ENCODE measurements at regions not wholly inside any gene's neighbourhood (a gene's known extent, or its start where the extent isn't known, plus 50 kb on each side); places are given as distances from the start of the nearest gene placed in this dataset.

DNA sequence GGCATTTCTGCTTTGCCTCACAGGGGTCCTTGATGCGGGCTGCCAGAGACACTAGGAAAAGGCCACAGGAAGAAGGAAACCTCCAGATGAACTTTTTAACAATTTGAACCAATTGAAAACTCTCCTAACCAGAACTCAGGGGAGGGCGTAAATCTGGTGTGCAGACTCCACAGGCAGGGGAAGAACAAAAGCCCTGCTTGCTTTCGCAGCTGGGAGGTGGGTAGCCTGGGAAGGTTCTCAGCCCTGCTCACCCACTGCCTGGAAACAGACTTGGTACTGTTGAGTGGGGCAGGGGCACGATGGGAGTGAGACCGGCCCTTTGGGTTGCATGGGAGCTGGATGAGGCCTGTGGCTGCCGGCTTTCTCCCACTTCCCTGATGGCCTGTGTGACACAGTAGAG is 237.8 kb upstream of the TLE4 start:
- no peak overlapping the region for H3K9ac ChIP-seq (ENCODE audit: low read length in 2 of 2)
- H3K27me3 ChIP-seq (ENCODE audit: control insufficient read depth in 1 of 2, insufficient read depth in 2 of 2, low read length in 2 of 2), result no peaks in the 10 kb centered on the region
- no peak overlapping the region for H3K27ac ChIP-seq (ENCODE audit: low read length)

DNA sequence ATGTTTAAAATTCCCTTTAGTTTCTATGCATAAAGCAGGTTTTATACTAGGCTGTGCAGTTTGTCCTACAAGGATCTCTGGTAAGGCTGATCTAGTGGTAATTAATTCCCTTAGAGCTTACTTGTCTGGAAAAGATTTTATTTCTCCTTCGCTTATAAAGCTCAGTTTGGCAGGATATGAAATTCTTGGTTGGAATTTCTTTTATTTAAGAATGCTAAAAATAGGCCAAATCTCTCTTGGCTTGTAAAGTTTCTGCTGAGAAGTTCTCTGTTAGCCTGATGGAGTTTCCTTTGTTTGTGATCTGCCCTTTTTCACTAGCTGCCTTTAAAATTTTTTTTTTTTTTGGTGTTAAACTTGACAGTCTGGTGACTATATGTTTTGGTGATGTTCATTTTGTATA is 237.1 kb upstream of the TLE4 start:
- no peak overlapping the region for H3K9ac ChIP-seq (ENCODE audit: low read length in 2 of 2)
- no peaks in the 10 kb centered on the region for H3K4me1 ChIP-seq (ENCODE audit: control insufficient read depth, insufficient read depth, low read length)
- no peaks in the 10 kb centered on the region for H3K36me3 ChIP-seq (ENCODE audit: control insufficient read depth in 2 of 2, insufficient read depth in 2 of 2, low read length in 2 of 2)
- peaks cover 0 to 7% of the 10 kb centered on the region in 2 donors for H3K9me3 ChIP-seq (ENCODE audit: control insufficient read depth in 2 of 2, low read length in 2 of 2)
- H3K4me3 ChIP-seq (ENCODE audit: low read length in 2 of 2), result no peak overlapping the region
- no peak overlapping the region for H3K27ac ChIP-seq (ENCODE audit: low read length)
- no peaks in the 10 kb centered on the region for H3K27me3 ChIP-seq (ENCODE audit: control insufficient read depth in 1 of 2, insufficient read depth in 2 of 2, low read length in 2 of 2)

More for the DNA sequence above, 237.8 kb upstream of the TLE4 start:
- Histone ChIP-seq H3K36me3 (ENCODE audit: control insufficient read depth in 2 of 2, insufficient read depth in 2 of 2, low read length in 2 of 2) (no peaks in the 10 kb centered on the region), H3K9me3 (ENCODE audit: control insufficient read depth in 2 of 2, low read length in 2 of 2) (peaks cover 0 to 7% of the 10 kb centered on the region in 2 donors), H3K4me1 (ENCODE audit: control insufficient read depth, insufficient read depth, low read length) (no peaks in the 10 kb centered on the region), H3K4me3 (ENCODE audit: low read length in 2 of 2) (no peak overlapping the region)

DNA sequence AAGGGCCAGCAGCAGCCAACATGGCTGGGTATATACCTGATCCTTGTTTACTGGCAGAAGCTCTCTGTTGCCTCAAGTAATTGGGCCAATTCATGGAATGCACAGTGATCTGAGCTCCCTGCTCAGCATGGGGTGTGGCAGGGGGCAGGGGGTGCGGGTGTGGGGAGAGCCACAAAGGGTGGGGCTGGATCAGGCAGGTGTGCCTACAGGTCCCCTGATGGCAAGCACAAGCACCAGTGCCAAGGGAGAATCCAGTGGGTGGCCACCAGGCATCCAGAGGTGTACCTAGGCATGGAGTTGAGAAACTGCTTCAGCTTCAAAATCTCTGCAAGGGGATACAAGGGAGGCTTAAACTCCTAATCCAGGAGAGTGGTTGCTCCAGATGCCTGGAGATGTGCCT is 235.8 kb upstream of the TLE4 start:
- Histone ChIP-seq H3K27me3 (ENCODE audit: control insufficient read depth in 1 of 2, insufficient read depth in 2 of 2, low read length in 2 of 2) (no peaks in the 10 kb centered on the region), H3K9ac (ENCODE audit: low read length in 2 of 2) (no peak overlapping the region), H3K36me3 (ENCODE audit: control insufficient read depth in 2 of 2, insufficient read depth in 2 of 2, low read length in 2 of 2) (no peaks in the 10 kb centered on the region), H3K9me3 (ENCODE audit: control insufficient read depth in 2 of 2, low read length in 2 of 2) (peaks cover 0 to 7% of the 10 kb centered on the region in 2 donors), H3K27ac (ENCODE audit: low read length) (no peak overlapping the region), H3K4me3 (ENCODE audit: low read length in 2 of 2) (no peak overlapping the region), H3K4me1 (ENCODE audit: control insufficient read depth, insufficient read depth, low read length) (no peaks in the 10 kb centered on the region)

DNA sequence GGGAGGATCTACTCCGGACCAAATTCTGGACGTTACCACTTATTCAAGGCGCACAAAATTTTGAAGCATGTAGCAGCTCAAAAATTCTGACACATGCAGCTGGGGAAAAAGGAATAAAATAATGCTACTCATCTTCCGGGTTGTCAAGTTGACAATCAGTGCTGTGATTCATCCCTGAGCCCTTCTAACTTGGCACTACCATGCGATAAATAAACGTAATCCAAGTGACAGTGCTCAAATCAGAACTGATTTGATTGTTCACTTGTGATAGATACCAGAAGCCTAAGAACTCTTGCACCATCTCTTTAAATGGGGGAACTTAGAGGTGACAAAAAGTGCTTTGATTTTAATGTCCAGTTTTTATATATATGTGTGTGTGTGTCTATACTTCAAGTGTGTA is 230.2 kb upstream of the TLE4 start:
- Histone ChIP-seq H3K9ac (ENCODE audit: low read length in 2 of 2) (no peak overlapping the region), H3K27me3 (ENCODE audit: control insufficient read depth in 1 of 2, insufficient read depth in 2 of 2, low read length in 2 of 2) (no peaks in the 10 kb centered on the region), H3K27ac (ENCODE audit: low read length) (no peak overlapping the region), H3K9me3 (ENCODE audit: control insufficient read depth in 2 of 2, low read length in 2 of 2) (peaks cover 0 to 2% of the 10 kb centered on the region in 2 donors), H3K4me3 (ENCODE audit: low read length in 2 of 2) (no peak overlapping the region), H3K4me1 (ENCODE audit: control insufficient read depth, insufficient read depth, low read length) (no peaks in the 10 kb centered on the region), H3K36me3 (ENCODE audit: control insufficient read depth in 2 of 2, insufficient read depth in 2 of 2, low read length in 2 of 2) (no peaks in the 10 kb centered on the region)

DNA sequence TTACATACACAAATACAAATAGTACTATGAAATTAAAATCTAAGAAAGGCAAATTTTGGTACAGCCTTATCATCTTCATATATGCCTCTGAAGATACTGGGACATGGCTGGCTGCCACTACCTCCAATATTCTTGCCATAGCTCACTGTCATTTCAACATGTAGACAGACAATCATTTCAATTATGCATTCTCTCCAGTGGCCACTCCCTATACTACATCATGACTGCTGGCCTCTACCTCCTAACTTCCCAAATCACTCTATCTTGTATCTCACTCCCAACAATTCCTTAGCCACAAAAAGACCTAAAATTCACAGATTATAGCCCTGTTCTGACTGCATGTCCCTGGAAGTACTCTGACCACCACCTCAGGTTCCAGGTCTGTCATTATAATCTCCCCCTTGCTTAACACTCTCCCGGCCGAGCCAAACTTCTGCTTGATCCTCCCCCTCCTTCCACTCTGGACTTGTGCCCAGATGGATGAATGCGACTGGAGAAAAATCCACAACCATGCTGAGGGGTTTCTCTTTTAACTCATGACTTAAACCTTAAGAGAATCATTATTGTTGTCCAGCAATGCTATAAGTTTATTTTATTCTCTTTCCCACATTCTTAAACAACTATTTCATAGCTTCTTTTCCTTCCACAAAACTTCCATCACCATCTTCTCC is 225.3 kb upstream of the TLE4 start:
- H3K9me3 ChIP-seq (ENCODE audit: control insufficient read depth in 2 of 2, low read length in 2 of 2), result no peaks in the 10 kb centered on the region
- no peak overlapping the region for H3K27ac ChIP-seq (ENCODE audit: low read length)
- no peak overlapping the region for H3K9ac ChIP-seq (ENCODE audit: low read length in 2 of 2)
- H3K4me1 ChIP-seq (ENCODE audit: control insufficient read depth, insufficient read depth, low read length), result no peaks in the 10 kb centered on the region
- no peaks in the 10 kb centered on the region for H3K36me3 ChIP-seq (ENCODE audit: control insufficient read depth in 2 of 2, insufficient read depth in 2 of 2, low read length in 2 of 2)
- H3K4me3 ChIP-seq (ENCODE audit: low read length in 2 of 2), result no peak overlapping the region
- no peaks in the 10 kb centered on the region for H3K27me3 ChIP-seq (ENCODE audit: control insufficient read depth in 1 of 2, insufficient read depth in 2 of 2, low read length in 2 of 2)

DNA sequence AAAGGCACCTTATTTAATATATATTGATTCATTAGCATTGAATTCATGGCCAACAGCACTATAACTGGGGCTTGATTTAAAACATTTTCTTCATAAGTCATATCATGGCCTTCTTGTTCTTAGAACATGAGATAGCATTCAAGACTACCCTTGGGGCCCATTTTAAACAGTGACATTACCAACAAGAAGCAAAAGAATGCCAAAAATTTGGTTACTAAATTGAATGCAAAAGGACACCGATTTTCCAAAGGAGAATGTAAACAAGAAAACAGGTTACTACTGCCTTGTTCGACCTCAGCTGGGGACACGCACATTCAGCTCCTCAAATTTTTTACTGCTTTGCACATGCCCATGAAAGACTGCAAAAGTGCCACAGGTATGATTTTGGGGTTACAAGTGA is 219.4 kb upstream of the TLE4 start:
- no peak overlapping the region for H3K27ac ChIP-seq (ENCODE audit: low read length)
- no peak overlapping the region for H3K9ac ChIP-seq (ENCODE audit: low read length in 2 of 2)
- no peaks in the 10 kb centered on the region for H3K36me3 ChIP-seq (ENCODE audit: control insufficient read depth in 2 of 2, insufficient read depth in 2 of 2, low read length in 2 of 2)
- no peaks in the 10 kb centered on the region for H3K9me3 ChIP-seq (ENCODE audit: control insufficient read depth in 2 of 2, low read length in 2 of 2)
- H3K4me3 ChIP-seq (ENCODE audit: low read length in 2 of 2), result no peak overlapping the region
- H3K27me3 ChIP-seq (ENCODE audit: control insufficient read depth in 1 of 2, insufficient read depth in 2 of 2, low read length in 2 of 2), result no peaks in the 10 kb centered on the region
- no peaks in the 10 kb centered on the region for H3K4me1 ChIP-seq (ENCODE audit: control insufficient read depth, insufficient read depth, low read length)

DNA sequence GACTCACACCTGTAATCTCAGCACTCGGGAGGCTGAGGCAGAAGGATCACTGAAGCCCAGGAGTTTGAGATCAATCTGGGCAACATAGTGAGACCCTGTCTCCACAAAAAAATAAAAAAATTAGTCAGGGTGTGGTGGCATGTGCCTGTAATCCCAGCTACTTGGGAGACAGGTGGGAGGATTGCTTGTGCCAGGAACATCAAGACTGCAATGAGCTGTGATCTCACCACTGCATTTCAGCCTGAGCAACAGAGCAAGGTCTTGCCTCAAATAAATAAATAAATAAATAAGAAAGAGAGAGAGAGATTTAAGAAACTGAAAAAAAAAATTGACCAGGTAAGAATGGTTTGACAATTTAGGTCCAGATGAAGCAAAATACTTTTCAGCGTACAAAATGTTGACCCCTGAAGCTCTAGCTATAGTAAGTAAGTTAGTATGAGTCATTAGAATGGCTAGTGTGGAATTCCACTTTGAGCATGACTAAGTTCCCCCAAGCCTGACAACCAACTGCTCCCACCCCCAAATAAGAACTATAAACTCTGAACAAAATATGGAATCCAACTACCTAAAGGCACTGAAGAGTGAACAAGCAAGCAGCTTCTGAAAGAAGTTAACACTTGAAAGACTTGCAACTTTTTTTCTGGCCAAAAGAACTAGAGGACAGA is 217.8 kb upstream of the TLE4 start:
- no peaks in the 10 kb centered on the region for H3K36me3 ChIP-seq (ENCODE audit: control insufficient read depth in 2 of 2, insufficient read depth in 2 of 2, low read length in 2 of 2)
- H3K9me3 ChIP-seq (ENCODE audit: control insufficient read depth in 2 of 2, low read length in 2 of 2), result no peaks in the 10 kb centered on the region
- H3K4me1 ChIP-seq (ENCODE audit: control insufficient read depth, insufficient read depth, low read length), result no peaks in the 10 kb centered on the region
- H3K4me3 ChIP-seq (ENCODE audit: low read length in 2 of 2), result no peak overlapping the region
- no peaks in the 10 kb centered on the region for H3K27me3 ChIP-seq (ENCODE audit: control insufficient read depth in 1 of 2, insufficient read depth in 2 of 2, low read length in 2 of 2)
- no peak overlapping the region for H3K9ac ChIP-seq (ENCODE audit: low read length in 2 of 2)
- H3K27ac ChIP-seq (ENCODE audit: low read length), result no peak overlapping the region

DNA sequence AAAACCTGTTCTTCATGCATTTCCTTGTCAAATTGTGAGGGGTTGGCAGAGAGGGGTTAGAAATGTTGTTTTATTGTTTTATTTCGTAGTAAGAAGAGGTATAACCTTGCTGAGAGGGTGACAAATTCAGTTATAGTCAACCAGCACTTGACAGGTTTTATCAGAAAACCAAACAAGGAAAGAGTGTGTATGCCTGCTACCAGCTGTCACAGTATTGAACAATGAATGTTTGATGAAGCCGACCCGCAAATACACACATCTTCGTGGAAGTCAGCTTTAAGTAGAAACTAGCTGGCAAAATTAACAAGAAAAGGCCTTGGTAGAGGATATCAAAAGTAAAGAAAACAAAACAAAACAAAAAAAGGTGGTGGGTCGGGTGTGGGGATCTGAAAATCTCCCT is 214.6 kb upstream of the TLE4 start:
- Histone ChIP-seq H3K9ac (ENCODE audit: low read length in 2 of 2) (no peak overlapping the region), H3K27ac (ENCODE audit: low read length) (no peak overlapping the region), H3K9me3 (ENCODE audit: control insufficient read depth in 2 of 2, low read length in 2 of 2) (no peaks in the 10 kb centered on the region), H3K36me3 (ENCODE audit: control insufficient read depth in 2 of 2, insufficient read depth in 2 of 2, low read length in 2 of 2) (no peaks in the 10 kb centered on the region), H3K4me3 (ENCODE audit: low read length in 2 of 2) (no peak overlapping the region), H3K4me1 (ENCODE audit: control insufficient read depth, insufficient read depth, low read length) (no peaks in the 10 kb centered on the region), H3K27me3 (ENCODE audit: control insufficient read depth in 1 of 2, insufficient read depth in 2 of 2, low read length in 2 of 2) (no peaks in the 10 kb centered on the region)

DNA sequence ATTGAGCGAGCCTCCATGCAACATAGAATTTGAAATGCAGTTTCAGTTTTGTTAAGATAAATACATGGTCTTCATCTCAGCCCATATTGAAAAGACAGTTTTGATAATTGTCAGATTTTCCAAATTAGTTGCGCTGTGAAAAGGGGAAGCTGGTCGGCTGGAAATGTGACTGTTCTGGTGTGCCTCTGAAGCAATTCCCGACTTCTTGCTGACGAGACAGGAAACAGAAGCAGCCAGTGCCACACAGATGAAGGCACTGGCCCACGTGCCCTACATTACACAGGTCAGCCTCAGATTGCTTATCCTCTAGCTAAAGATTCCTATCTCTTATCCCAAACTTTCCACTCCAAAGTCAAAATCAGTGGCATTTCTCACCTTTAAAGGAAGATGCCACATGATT is 214.1 kb upstream of the TLE4 start:
- H3K9ac ChIP-seq (ENCODE audit: low read length in 2 of 2), result no peak overlapping the region
- no peaks in the 10 kb centered on the region for H3K27me3 ChIP-seq (ENCODE audit: control insufficient read depth in 1 of 2, insufficient read depth in 2 of 2, low read length in 2 of 2)

DNA sequence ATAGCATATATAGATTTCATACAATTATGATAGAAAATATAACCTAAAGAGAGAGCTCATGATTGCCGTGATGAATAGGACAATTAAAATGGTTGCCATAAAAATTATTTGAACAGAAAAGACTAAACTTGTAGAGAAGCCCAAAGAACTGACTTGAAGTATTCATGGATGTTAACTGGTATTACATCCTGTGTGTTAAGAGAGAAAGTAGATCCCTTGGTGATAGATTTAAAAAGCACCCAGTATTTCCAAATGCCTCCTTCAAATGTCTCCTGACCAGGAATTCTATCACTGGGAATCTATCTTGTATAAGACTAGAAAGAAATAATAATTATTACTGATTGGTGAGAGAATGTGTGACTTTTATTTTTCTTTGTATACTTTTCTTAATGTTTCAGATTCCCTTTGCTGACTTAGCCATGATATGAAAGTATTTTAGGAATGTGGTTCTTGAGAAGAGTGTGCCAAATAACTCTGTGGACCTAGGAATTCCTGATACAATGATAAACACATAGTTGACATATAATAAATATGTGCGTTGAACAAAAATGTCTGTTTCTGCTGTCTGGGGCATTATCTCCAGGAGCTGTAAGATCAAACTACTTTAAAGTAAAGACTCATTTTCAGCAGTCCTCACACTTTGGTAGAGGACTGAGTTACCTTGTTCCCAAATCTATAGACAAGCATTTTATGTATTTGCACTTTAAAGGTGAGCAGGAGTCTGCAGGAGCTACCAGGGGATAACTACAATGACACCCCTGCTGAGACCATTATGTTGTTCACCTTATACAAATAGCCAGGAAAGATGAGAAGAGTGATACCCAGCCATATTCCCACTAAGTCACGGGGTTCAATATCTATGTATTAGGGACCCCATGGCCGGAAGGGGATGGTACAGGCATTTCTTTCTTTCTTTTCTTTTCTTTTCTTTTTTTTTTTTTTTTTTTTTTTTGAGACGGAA is 211.1 kb upstream of the TLE4 start:
- H3K9ac ChIP-seq (ENCODE audit: low read length in 2 of 2), result no peak overlapping the region
- H3K27me3 ChIP-seq (ENCODE audit: control insufficient read depth in 1 of 2, insufficient read depth in 2 of 2, low read length in 2 of 2), result no peaks in the 10 kb centered on the region
- no peaks in the 10 kb centered on the region for H3K4me1 ChIP-seq (ENCODE audit: control insufficient read depth, insufficient read depth, low read length)
- H3K27ac ChIP-seq (ENCODE audit: low read length), result no peak overlapping the region
- H3K9me3 ChIP-seq (ENCODE audit: control insufficient read depth in 2 of 2, low read length in 2 of 2), result peaks cover 0 to 2% of the 10 kb centered on the region in 2 donors
- no peaks in the 10 kb centered on the region for H3K36me3 ChIP-seq (ENCODE audit: control insufficient read depth in 2 of 2, insufficient read depth in 2 of 2, low read length in 2 of 2)
- no peak overlapping the region for H3K4me3 ChIP-seq (ENCODE audit: low read length in 2 of 2)

More for the DNA sequence above, 214.1 kb upstream of the TLE4 start:
- H3K9me3 ChIP-seq (ENCODE audit: control insufficient read depth in 2 of 2, low read length in 2 of 2), result no peaks in the 10 kb centered on the region
- H3K4me3 ChIP-seq (ENCODE audit: low read length in 2 of 2), result no peak overlapping the region
- no peak overlapping the region for H3K27ac ChIP-seq (ENCODE audit: low read length)
- H3K36me3 ChIP-seq (ENCODE audit: control insufficient read depth in 2 of 2, insufficient read depth in 2 of 2, low read length in 2 of 2), result no peaks in the 10 kb centered on the region
- H3K4me1 ChIP-seq (ENCODE audit: control insufficient read depth, insufficient read depth, low read length), result no peaks in the 10 kb centered on the region
